ENCODE measurements at regions not wholly inside any gene's neighbourhood (a gene's known extent, or its start where the extent isn't known, plus 50 kb on each side); places are given as distances from the start of the nearest gene placed in this dataset.

- intact Hi-C loops (cut with DNase I) = no loop called here
- Histone ChIP-seq H3K36me3 (replicated peaks in 1 of 2; ENCODE audit: insufficient read depth in 1 of 2, low read depth in 2 of 2) (no peaks in the 10 kb centered on the region), H3K4me1 (no peaks in the 10 kb centered on the region), H3K9me3 (no peaks in the 10 kb centered on the region), H3K27ac (no peak overlapping the region), H3K27me3 (no peaks in the 10 kb centered on the region), H3K4me3 (no peak overlapping the region)
- ATAC-seq (no peak), DNase-seq (no peak)
- 82% methylated on average over 8 of the region's 8 CpGs for WGBS, 2 donors
- TF ChIP-seq POLR2A (IDR thresholded peaks at IDR 0.05) = no peak
- TF ChIP-seq CTCF (IDR thresholded peaks at IDR 0.05) = no peak
These were observed 297.3 kb downstream of the CYP26B1 start for GRCh38 chr2:71850306-71850801.

- no peak overlapping the region for H3K27ac ChIP-seq
- no peaks in the 10 kb centered on the region for H3K4me1 ChIP-seq
- no peak for TF ChIP-seq POLR2A (IDR thresholded peaks at IDR 0.05)
- TF ChIP-seq CTCF (IDR thresholded peaks at IDR 0.05) = no peak
- DNase-seq = no peak
- H3K36me3 ChIP-seq (replicated peaks in 1 of 2; ENCODE audit: insufficient read depth in 1 of 2, low read depth in 2 of 2) = no peaks in the 10 kb centered on the region
- H3K27me3 ChIP-seq = no peaks in the 10 kb centered on the region
- no peak overlapping the region for H3K4me3 ChIP-seq
- no peaks in the 10 kb centered on the region for H3K9me3 ChIP-seq
- no peak for ATAC-seq
- intact Hi-C loops (cut with DNase I) = no loop called here
- 73 to 85% methylated on average over 9 to 10 of the region's 10 CpGs for WGBS, 2 donors
These were observed 297.9 kb downstream of the CYP26B1 start for GRCh38 chr2:71849607-71850305.

GRCh38 chr2:71849111-71849510, 298.6 kb downstream of the CYP26B1 start:
- no peaks in the 10 kb centered on the region for H3K36me3 ChIP-seq (replicated peaks in 1 of 2; ENCODE audit: insufficient read depth in 1 of 2, low read depth in 2 of 2)
- ATAC-seq = no peak
- intact Hi-C loops (cut with DNase I) = no loop called here
- no peak overlapping the region for H3K4me3 ChIP-seq
- H3K9me3 ChIP-seq = no peaks in the 10 kb centered on the region
- no peak overlapping the region for H3K27ac ChIP-seq
- 67 to 74% methylated on average over 6 of the region's 6 CpGs for WGBS, 2 donors
- H3K27me3 ChIP-seq = no peaks in the 10 kb centered on the region
- no peaks in the 10 kb centered on the region for H3K4me1 ChIP-seq
- no peak for TF ChIP-seq CTCF (IDR thresholded peaks at IDR 0.05)
- TF ChIP-seq POLR2A (IDR thresholded peaks at IDR 0.05) = no peak
- DNase-seq = no peak

GRCh38 chr2:71846669-71847291, 300.9 kb downstream of the CYP26B1 start:
- Histone ChIP-seq H3K36me3 (replicated peaks in 1 of 2; ENCODE audit: insufficient read depth in 1 of 2, low read depth in 2 of 2) (no peaks in the 10 kb centered on the region), H3K4me1 (no peaks in the 10 kb centered on the region), H3K27ac (no peak overlapping the region), H3K4me3 (no peak overlapping the region), H3K27me3 (no peaks in the 10 kb centered on the region), H3K9me3 (no peaks in the 10 kb centered on the region)
- intact Hi-C loops (cut with DNase I) = no loop called here
- no peak for TF ChIP-seq CTCF (IDR thresholded peaks at IDR 0.05)
- no peak for TF ChIP-seq POLR2A (IDR thresholded peaks at IDR 0.05)
- no peak for DNase-seq
- no peak for ATAC-seq
- 80 to 93% methylated on average over 3 of the region's 3 CpGs for WGBS, 2 donors
